Panc1 (cell line): ENCODE measurements at regions not wholly inside any gene's neighbourhood (a gene's known extent, or its start where the extent isn't known, plus 50 kb on each side); places are given as distances from the start of the nearest gene placed in this dataset.

ENCODE experiments used
- ATAC-seq: fragments of 200-7000 bp; cut with Tn5 transposase; 2 replicates; pipeline ENCODE4 v1.9.1; 2020; ENCODE audit warnings: mild to moderate bottlenecking, moderate library complexity
- BruUV-seq: library from RNA; stranded (reverse); fragments of 400-500 nt; replicated peaks from 2 replicates; lab custom pipeline; 2021; lab: Mats Ljungman, UMichigan
- CTCF ChIA-PET: fragments of 300-600 bp; sonication (Branson Sonifier 250); formaldehyde crosslinking; loops from one replicate; lab custom pipeline; 2022; ENCODE audit warnings: antibody characterized with exemption; lab: Charles Lee
- POLR2A ChIA-PET: fragments of 300-600 bp; sonication (Branson Sonifier 250); formaldehyde crosslinking; loops from one replicate; lab custom pipeline; 2022; ENCODE audit warnings: antibody characterized with exemption; lab: Charles Lee
- DNase-seq: peaks from one replicate; pipeline ENCODE4 v3.0.0-alpha.2; 2010; ENCODE audit warnings: low read depth, low spot score
- H3K27ac ChIP-seq: 2 replicates; pipeline ENCODE4 v1.5.1; 2011; ENCODE audit warnings: mild to moderate bottlenecking, low read length, inconsistent platforms
- H3K27me3 ChIP-seq: fragments of 200-500 bp; sonication (Bioruptor generic); 2 replicates; pipeline ENCODE4 v1.6.0; 2014; ENCODE audit warnings: low read length, inconsistent platforms; ENCODE audit not compliant: control insufficient read depth, insufficient read depth
- H3K36me3 ChIP-seq: fragments of 200-500 bp; sonication (Bioruptor generic); 2 replicates; pipeline ENCODE4 v1.5.1; 2014; ENCODE audit warnings: inconsistent platforms, mild to moderate bottlenecking, low read length, moderate library complexity; ENCODE audit not compliant: control insufficient read depth, insufficient read depth
- H3K4me1 ChIP-seq: 2 replicates; pipeline ENCODE4 v1.5.1; 2011; ENCODE audit warnings: inconsistent platforms, mild to moderate bottlenecking, low read length, moderate library complexity; ENCODE audit not compliant: control insufficient read depth, insufficient read depth
- H3K4me3 ChIP-seq, 2 experiments: 2 replicates each; pipeline ENCODE4 v1.5.1; 2011 to 2012; ENCODE audit warnings: low read depth in 2 of 2, low read length in 2 of 2, mild to moderate bottlenecking in 2 of 2, inconsistent platforms in 1 of 2, moderate library complexity in 1 of 2
- H3K9me3 ChIP-seq: fragments of 200-500 bp; sonication (Bioruptor generic); 2 replicates; pipeline ENCODE4 v1.5.1; 2014; ENCODE audit warnings: low read depth, mild to moderate bottlenecking, inconsistent platforms, low read length, moderate library complexity; ENCODE audit not compliant: control insufficient read depth, insufficient read depth
- POLR2AphosphoS5 ChIP-seq: IDR thresholded peaks from 2 replicates; pipeline ENCODE4 v1.6.1; 2012; ENCODE audit warnings: mild to moderate bottlenecking, low read depth, low read length, moderate library complexity
- SIN3A ChIP-seq: IDR thresholded peaks from 2 replicates; pipeline ENCODE4 v1.6.1; 2012; ENCODE audit warnings: low read depth, mild to moderate bottlenecking, low read length, moderate library complexity, borderline replicate concordance; ENCODE audit not compliant: insufficient read depth
- TCF7L2 ChIP-seq: IDR thresholded peaks from 2 replicates; pipeline ENCODE4 v1.6.1; 2011; ENCODE audit warnings: mild to moderate bottlenecking, low read depth, low read length, inconsistent platforms
- in situ Hi-C: cut with HindIII; loops from 2 replicates; pipeline ENCODE4 v1.10.0; 2016; ENCODE audit warnings: low sequenced_read_pairs, low pct_unique_long_range_greater_than_20kb
- intact Hi-C: fragments of 100-400 bp; cut with micrococcal nuclease; formaldehyde crosslinking; loops from one replicate; pipeline ENCODE4 v1.10.0; 2022; ENCODE audit not compliant: unreplicated experiment
- TF ChIP-seq, protein P1 (sequence below), 2 experiments: IDR thresholded peaks; 2 replicates each; pipeline ENCODE4 v1.6.1; 2011 to 2012; ENCODE audit warnings: low read depth in 2 of 2, control low read depth in 1 of 2, low read length in 1 of 2, mild to moderate bottlenecking in 1 of 2, moderate library complexity in 1 of 2; ENCODE audit not compliant: insufficient read depth in 1 of 2
- TF ChIP-seq, protein P2 (sequence below): fragments of 450-650 bp; IDR thresholded peaks from 2 replicates; pipeline ENCODE4 v1.5.1; 2017; ENCODE audit warnings: mild to moderate bottlenecking

DNA sequence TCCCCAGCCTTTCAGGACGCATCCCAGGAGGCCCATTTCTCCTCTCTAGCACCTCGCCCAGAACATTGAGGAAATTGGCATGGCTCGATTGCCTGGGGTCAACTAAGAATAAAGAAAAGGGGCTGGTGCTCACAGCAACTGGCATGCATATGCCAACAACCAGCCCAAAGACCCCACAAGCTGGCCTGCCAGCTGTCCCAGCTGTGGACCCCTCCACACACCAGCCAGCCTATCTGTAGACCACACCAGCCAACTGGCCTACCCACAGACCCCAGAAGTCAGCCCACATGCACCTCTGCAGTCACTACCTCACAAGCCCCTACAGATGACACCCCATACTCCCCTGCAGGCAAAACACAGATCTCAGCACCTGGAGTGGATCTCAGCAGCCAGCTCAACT, 123.8 kb upstream of the ID2 start:
- Histone ChIP-seq H3K4me3 (no peak overlapping the region), H3K9me3 (no peaks in the 10 kb centered on the region; the same call in 1 of the 2 replicates), H3K27ac (no peak overlapping the region), H3K27me3 (no peaks in the 10 kb centered on the region), H3K36me3 (no peaks in the 10 kb centered on the region), H3K4me1 (no peaks in the 10 kb centered on the region)
- intact Hi-C loops (no loop called here), in situ Hi-C loops (no loop called here)
- TF ChIP-seq SIN3A: no peak
- no peak for TF ChIP-seq TCF7L2
- TF ChIP-seq, protein P1, sequence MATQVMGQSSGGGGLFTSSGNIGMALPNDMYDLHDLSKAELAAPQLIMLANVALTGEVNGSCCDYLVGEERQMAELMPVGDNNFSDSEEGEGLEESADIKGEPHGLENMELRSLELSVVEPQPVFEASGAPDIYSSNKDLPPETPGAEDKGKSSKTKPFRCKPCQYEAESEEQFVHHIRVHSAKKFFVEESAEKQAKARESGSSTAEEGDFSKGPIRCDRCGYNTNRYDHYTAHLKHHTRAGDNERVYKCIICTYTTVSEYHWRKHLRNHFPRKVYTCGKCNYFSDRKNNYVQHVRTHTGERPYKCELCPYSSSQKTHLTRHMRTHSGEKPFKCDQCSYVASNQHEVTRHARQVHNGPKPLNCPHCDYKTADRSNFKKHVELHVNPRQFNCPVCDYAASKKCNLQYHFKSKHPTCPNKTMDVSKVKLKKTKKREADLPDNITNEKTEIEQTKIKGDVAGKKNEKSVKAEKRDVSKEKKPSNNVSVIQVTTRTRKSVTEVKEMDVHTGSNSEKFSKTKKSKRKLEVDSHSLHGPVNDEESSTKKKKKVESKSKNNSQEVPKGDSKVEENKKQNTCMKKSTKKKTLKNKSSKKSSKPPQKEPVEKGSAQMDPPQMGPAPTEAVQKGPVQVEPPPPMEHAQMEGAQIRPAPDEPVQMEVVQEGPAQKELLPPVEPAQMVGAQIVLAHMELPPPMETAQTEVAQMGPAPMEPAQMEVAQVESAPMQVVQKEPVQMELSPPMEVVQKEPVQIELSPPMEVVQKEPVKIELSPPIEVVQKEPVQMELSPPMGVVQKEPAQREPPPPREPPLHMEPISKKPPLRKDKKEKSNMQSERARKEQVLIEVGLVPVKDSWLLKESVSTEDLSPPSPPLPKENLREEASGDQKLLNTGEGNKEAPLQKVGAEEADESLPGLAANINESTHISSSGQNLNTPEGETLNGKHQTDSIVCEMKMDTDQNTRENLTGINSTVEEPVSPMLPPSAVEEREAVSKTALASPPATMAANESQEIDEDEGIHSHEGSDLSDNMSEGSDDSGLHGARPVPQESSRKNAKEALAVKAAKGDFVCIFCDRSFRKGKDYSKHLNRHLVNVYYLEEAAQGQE (IDR thresholded peaks at IDR 0.05; ENCODE audit: insufficient read depth in 1 of 2, low read depth in 2 of 2, low read length in 1 of 2): no peak
- no peak for TF ChIP-seq POLR2AphosphoS5
- TF ChIP-seq, protein P2, sequence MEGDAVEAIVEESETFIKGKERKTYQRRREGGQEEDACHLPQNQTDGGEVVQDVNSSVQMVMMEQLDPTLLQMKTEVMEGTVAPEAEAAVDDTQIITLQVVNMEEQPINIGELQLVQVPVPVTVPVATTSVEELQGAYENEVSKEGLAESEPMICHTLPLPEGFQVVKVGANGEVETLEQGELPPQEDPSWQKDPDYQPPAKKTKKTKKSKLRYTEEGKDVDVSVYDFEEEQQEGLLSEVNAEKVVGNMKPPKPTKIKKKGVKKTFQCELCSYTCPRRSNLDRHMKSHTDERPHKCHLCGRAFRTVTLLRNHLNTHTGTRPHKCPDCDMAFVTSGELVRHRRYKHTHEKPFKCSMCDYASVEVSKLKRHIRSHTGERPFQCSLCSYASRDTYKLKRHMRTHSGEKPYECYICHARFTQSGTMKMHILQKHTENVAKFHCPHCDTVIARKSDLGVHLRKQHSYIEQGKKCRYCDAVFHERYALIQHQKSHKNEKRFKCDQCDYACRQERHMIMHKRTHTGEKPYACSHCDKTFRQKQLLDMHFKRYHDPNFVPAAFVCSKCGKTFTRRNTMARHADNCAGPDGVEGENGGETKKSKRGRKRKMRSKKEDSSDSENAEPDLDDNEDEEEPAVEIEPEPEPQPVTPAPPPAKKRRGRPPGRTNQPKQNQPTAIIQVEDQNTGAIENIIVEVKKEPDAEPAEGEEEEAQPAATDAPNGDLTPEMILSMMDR: no peak
- DNase-seq (no peak), ATAC-seq (no peak)
- no TSS peak for BruUV-seq
- ChIA-PET CTCF (no interaction called here), POLR2A (no interaction called here)

DNA sequence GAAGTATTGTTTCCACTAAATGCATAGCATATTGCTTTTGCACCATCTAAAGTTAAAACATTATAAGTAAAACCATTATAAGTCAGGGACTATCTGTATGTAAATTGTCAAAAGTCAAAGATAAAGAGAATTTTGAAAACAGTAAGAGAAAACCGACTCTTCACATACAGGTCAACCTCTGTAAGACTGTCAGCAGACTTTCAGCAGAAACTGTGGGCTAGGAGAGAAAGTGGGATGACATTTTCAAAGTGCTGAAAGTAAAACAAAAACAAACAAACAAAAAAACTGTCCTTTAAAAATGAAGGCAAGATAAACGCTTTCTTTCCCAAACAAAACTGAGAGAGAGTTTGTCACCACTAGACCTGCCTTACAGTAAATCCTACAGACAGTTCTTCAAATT, 122.9 kb upstream of the ID2 start:
- no peaks in the 10 kb centered on the region for H3K36me3 ChIP-seq
- H3K4me1 ChIP-seq: no peaks in the 10 kb centered on the region
- ATAC-seq (no peak), DNase-seq (no peak)
- in situ Hi-C loops (no loop called here), intact Hi-C loops (no loop called here)
- no peak overlapping the region for H3K27ac ChIP-seq
- ChIA-PET POLR2A (no interaction called here), CTCF (no interaction called here)
- no peaks in the 10 kb centered on the region; the same call in 1 of the 2 replicates for H3K9me3 ChIP-seq
- no peaks in the 10 kb centered on the region for H3K27me3 ChIP-seq
- TF ChIP-seq, protein P1 (IDR thresholded peaks at IDR 0.05; ENCODE audit: insufficient read depth in 1 of 2, low read depth in 2 of 2, low read length in 1 of 2): no peak
- TF ChIP-seq SIN3A (no peak), POLR2AphosphoS5 (no peak), TCF7L2 (no peak)
- TF ChIP-seq, protein P2: no peak
- no TSS peak for BruUV-seq
- no peak overlapping the region for H3K4me3 ChIP-seq
